ENCODE measurements at regions not wholly inside any gene's neighbourhood (a gene's known extent, or its start where the extent isn't known, plus 50 kb on each side); places are given as distances from the start of the nearest gene placed in this dataset.

DNA sequence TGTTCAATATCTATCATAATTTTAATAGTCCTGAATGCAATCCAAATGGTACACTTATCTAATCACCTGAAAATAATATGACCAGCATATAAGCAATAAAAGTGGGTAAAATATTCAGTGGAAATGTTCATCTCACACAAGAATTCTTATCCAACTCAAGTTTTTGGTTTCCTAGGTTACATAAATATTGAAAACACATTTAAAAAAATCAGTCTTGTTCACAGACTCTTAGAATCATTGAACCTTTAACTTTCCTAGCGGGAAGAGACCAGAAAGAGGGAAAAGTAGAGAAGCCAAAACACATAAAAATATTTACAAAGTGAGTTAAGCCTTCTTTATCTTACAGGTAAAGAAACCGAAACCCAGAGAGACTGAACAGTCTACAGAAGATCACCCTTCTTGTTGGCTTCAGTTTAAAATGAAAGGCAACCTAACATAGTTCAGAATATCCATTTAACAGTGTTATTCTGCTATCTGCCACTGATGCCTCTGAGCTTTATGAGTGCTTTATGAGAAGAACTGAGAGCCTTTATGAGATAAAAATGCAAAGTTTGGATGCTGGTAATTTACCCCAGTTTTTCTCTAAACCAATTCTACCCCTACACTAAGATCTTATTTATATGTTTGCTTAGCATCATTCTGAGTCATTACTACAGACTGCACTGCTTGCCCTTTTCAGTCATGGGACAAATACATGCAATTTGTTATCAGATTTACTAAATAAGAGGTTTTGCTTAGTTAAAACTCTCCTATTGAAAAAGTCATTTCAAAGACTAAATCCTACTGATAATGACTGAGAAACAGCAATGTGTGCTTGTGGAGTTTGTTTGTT, 453.3 kb upstream of the INTU start:
- Histone ChIP-seq H3K9ac (ENCODE audit: low read depth, low read length) (no peak overlapping the region), H3K4me3 (ENCODE audit: low read length) (no peak overlapping the region), H3K27me3 (ENCODE audit: insufficient read depth, low read length) (no peaks in the 10 kb centered on the region), H3K4me1 (ENCODE audit: insufficient read depth, low read length) (no peaks in the 10 kb centered on the region; the same call in 1 of the 2 replicates), H3K27ac (ENCODE audit: low read length) (no peak overlapping the region), H3K9me3 (ENCODE audit: insufficient read depth, low read depth, low read length) (peaks cover 11% of the 10 kb centered on the region), H3K36me3 (ENCODE audit: insufficient read depth, low read depth, low read length) (no peaks in the 10 kb centered on the region)

DNA sequence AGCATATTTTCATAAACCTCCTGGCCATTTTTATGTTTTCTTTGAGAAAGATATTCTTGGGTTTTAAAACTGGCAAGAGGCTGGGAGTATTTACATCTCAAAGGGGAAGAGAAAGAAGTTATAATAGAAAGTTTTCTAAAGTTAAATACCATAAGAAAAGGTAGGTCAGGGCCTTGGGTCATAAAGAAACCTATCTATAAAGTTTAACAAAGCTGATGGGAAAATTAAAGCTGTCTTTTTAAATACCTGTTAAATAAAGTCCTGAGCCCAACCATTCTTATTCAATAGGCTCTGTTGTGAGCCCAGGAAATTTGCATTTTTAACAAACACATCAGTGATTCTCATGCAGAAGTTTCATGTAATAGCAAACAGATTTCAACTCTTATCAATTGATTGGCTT, 451.8 kb upstream of the INTU start:
- Histone ChIP-seq H3K27me3 (ENCODE audit: insufficient read depth, low read length) (no peaks in the 10 kb centered on the region), H3K9ac (ENCODE audit: low read depth, low read length) (no peak overlapping the region), H3K36me3 (ENCODE audit: insufficient read depth, low read depth, low read length) (no peaks in the 10 kb centered on the region), H3K4me3 (ENCODE audit: low read length) (no peak overlapping the region), H3K9me3 (ENCODE audit: insufficient read depth, low read depth, low read length) (peaks cover 22% of the 10 kb centered on the region), H3K4me1 (ENCODE audit: insufficient read depth, low read length) (no peaks in the 10 kb centered on the region; the same call in 1 of the 2 replicates), H3K27ac (ENCODE audit: low read length) (no peak overlapping the region)

DNA sequence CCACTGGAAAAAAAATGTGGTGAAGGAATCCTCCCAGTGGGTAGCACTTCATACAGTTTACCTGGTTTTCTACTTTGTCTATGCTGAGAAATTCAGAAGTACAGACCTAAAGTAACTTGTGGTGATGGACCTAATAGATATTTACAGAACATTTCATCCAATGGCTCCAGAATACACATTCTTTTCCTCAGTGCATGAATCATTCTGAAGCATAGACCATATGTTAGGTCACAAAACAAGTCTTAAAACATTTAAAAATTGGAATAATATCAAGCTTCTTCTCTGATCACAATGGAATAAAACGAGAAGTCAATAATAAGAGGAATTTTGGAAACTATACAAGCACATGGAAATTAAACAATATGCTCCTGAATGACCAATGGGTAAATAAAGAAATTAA, 450.1 kb upstream of the INTU start:
- Histone ChIP-seq H3K27me3 (ENCODE audit: insufficient read depth, low read length) (no peaks in the 10 kb centered on the region), H3K9me3 (ENCODE audit: insufficient read depth, low read depth, low read length) (peaks cover 26% of the 10 kb centered on the region), H3K27ac (ENCODE audit: low read length) (no peak overlapping the region), H3K9ac (ENCODE audit: low read depth, low read length) (no peak overlapping the region), H3K4me3 (ENCODE audit: low read length) (no peak overlapping the region), H3K4me1 (ENCODE audit: insufficient read depth, low read length) (no peaks in the 10 kb centered on the region; the same call in 1 of the 2 replicates), H3K36me3 (ENCODE audit: insufficient read depth, low read depth, low read length) (no peaks in the 10 kb centered on the region)

DNA sequence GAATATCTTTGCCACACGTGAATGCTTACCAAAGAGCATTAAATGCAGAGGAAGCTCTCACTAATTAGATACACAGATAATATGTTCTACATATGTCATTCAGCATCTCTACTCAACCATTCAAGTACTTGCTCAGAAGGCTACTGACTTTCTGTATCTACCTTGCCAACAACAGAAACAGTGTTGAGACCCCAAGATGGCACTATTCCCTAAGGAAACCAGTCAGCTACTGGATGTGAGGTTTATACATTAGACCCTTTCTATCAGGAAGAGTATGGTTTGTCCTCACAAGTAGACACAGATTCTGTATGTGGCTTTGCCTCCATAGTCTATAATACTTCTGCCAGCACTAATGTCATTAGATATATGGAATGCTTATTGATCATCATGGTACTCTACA, 443.9 kb upstream of the INTU start:
- Histone ChIP-seq H3K36me3 (ENCODE audit: insufficient read depth, low read depth, low read length) (no peaks in the 10 kb centered on the region), H3K4me1 (ENCODE audit: insufficient read depth, low read length) (no peaks in the 10 kb centered on the region), H3K27me3 (ENCODE audit: insufficient read depth, low read length) (no peaks in the 10 kb centered on the region), H3K9me3 (ENCODE audit: insufficient read depth, low read depth, low read length) (peaks cover 19% of the 10 kb centered on the region), H3K27ac (ENCODE audit: low read length) (no peak overlapping the region), H3K4me3 (ENCODE audit: low read length) (no peak overlapping the region), H3K9ac (ENCODE audit: low read depth, low read length) (no peak overlapping the region)

DNA sequence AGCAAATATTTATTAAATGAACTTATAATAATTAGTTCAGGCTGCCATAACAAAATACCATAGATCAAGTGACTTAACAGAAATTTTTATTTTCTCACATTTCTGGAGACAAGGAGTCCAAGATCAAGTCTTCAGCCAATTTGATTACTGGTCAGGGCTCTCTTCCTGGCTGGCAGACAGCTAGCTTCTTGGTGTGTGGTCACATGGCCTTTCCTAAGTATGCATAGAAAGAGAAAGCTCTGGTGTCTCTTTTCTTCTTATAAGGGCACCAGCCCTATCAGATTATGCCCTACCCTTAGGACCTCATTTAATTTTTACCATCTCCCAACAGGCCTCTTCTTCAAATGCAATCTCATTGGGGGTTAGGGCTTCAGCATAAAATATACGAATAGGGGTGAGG, 438.5 kb upstream of the INTU start:
- H3K27me3 ChIP-seq (ENCODE audit: insufficient read depth, low read length): no peaks in the 10 kb centered on the region
- H3K36me3 ChIP-seq (ENCODE audit: insufficient read depth, low read depth, low read length): no peaks in the 10 kb centered on the region
- no peaks in the 10 kb centered on the region for H3K9me3 ChIP-seq (ENCODE audit: insufficient read depth, low read depth, low read length)
- H3K4me1 ChIP-seq (ENCODE audit: insufficient read depth, low read length): no peaks in the 10 kb centered on the region
- H3K9ac ChIP-seq (ENCODE audit: low read depth, low read length): no peak overlapping the region
- no peak overlapping the region for H3K4me3 ChIP-seq (ENCODE audit: low read length)
- H3K27ac ChIP-seq (ENCODE audit: low read length): no peak overlapping the region

DNA sequence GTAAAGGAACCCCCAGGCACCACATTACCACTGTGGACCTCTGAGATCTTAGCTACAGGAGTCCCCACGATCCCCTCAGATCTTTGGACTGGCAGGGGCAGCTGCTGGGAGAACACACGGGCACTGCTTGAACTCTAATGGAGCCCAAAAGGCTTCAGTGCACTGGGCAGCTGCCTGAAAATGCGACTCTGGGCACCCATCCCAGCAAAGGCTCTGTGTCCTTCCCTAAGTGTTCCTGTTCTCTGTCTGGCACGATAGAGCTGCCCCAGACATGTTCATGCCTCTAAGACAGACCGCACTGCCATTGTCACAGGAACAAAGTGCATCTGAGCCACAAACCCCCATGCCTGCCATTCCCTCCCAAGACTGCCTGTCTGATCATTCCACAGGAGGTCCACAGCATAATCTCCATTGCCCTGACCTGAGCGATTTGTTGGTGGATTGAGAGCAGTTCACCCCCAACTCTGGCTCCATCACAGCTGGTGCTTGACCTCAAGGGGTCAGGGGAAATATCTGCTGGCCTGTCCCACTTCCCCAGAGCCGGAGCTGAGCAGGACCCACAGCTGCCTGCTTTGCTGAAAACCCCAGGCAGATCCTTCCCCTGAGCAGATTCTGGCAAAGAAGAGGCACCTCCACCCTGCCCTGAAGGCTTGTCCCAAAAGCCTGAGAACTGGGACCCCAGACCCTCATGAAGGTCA, 436.0 kb upstream of the INTU start:
- Histone ChIP-seq H3K9ac (ENCODE audit: low read depth, low read length) (no peak overlapping the region), H3K27me3 (ENCODE audit: insufficient read depth, low read length) (no peaks in the 10 kb centered on the region), H3K4me3 (ENCODE audit: low read length) (no peak overlapping the region), H3K27ac (ENCODE audit: low read length) (no peak overlapping the region), H3K9me3 (ENCODE audit: insufficient read depth, low read depth, low read length) (no peaks in the 10 kb centered on the region), H3K4me1 (ENCODE audit: insufficient read depth, low read length) (no peaks in the 10 kb centered on the region), H3K36me3 (ENCODE audit: insufficient read depth, low read depth, low read length) (no peaks in the 10 kb centered on the region)

DNA sequence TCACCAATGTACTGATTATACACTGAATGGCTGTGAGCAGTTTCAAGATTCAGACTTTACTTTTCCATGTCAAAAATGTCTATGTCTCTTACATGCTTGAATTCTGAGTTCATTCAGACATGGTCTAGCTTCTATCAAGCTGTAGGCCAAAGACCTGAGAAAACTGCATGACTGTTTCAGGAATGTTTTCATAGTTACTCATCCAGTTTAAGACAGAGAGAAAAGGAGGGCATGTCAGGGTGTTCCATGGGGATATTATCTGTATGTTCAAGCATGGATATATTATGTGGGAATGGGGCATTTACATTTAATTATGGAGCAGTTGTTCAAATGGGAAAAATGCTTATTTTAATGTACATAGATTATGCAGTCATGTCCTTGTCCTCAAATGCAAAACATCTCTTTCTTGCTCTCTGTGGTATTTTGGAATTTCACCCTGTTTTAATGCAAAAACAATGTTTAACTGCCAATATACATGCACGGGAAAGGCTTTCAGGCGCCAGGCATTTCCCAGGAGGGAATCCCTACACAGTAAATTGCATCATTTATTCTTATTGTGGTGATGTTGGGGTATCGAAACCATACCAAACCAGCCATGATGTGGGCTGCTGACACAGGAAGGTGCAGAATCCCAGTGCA, 429.1 kb upstream of the INTU start:
- no peak overlapping the region for H3K27ac ChIP-seq (ENCODE audit: low read length)
- H3K36me3 ChIP-seq (ENCODE audit: insufficient read depth, low read depth, low read length): no peaks in the 10 kb centered on the region
- H3K4me1 ChIP-seq (ENCODE audit: insufficient read depth, low read length): peaks cover 5% of the 10 kb centered on the region; the same call in 1 of the 2 replicates
- H3K27me3 ChIP-seq (ENCODE audit: insufficient read depth, low read length): no peaks in the 10 kb centered on the region
- no peaks in the 10 kb centered on the region for H3K9me3 ChIP-seq (ENCODE audit: insufficient read depth, low read depth, low read length)
- no peak overlapping the region for H3K9ac ChIP-seq (ENCODE audit: low read depth, low read length)
- no peak overlapping the region for H3K4me3 ChIP-seq (ENCODE audit: low read length)

DNA sequence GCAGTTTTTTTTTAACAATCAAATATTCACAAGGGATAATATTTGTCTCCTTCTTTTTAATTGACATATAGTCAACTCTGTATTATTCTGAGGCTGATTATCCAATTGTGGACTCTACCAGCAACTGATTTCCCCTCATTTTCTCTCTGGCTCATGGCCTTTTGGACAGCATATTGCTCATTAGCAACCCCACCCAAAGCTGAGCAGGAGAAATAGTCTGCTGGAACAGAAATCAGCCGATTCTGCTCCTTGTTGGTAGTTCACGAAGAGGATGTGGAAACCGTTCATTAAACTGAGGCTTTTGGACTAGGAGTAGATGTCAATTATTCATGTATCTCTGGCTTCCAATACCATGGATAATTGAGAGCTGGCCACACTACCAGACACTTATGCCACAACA, 428.4 kb upstream of the INTU start:
- Histone ChIP-seq H3K27me3 (ENCODE audit: insufficient read depth, low read length) (no peaks in the 10 kb centered on the region), H3K4me1 (ENCODE audit: insufficient read depth, low read length) (peaks cover 5% of the 10 kb centered on the region; the same call in 1 of the 2 replicates), H3K4me3 (ENCODE audit: low read length) (no peak overlapping the region), H3K9ac (ENCODE audit: low read depth, low read length) (no peak overlapping the region), H3K27ac (ENCODE audit: low read length) (no peak overlapping the region), H3K9me3 (ENCODE audit: insufficient read depth, low read depth, low read length) (no peaks in the 10 kb centered on the region), H3K36me3 (ENCODE audit: insufficient read depth, low read depth, low read length) (no peaks in the 10 kb centered on the region)

DNA sequence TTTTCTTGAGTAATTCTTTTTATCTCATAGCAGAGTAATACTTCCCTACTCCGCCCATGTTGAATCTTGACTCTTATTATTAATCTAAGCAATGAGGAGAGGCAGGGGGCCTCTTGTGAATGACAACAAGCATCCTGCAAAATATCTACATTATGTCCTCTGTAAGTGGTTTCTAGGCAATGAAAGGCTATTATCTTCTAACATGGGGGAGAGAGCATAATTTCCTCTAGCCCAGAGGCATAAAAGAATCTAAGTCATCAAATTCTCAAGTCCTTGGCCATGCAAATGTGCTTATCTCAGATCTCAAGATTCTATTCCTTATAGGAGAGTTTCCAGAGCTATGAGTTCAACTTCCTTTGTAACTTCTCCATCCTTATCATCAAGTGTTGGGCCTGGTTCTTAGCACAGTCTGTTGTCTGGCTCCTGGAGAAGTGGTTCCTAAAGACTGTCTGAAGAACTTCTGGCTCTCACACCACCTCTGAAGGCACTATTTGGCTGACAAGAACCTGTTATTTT, 423.1 kb upstream of the INTU start:
- Histone ChIP-seq H3K9ac (ENCODE audit: low read depth, low read length) (no peak overlapping the region), H3K27ac (ENCODE audit: low read length) (no peak overlapping the region), H3K36me3 (ENCODE audit: insufficient read depth, low read depth, low read length) (no peaks in the 10 kb centered on the region), H3K4me3 (ENCODE audit: low read length) (no peak overlapping the region), H3K9me3 (ENCODE audit: insufficient read depth, low read depth, low read length) (no peaks in the 10 kb centered on the region), H3K4me1 (ENCODE audit: insufficient read depth, low read length) (no peaks in the 10 kb centered on the region; the same call in none of the 2 replicates), H3K27me3 (ENCODE audit: insufficient read depth, low read length) (no peaks in the 10 kb centered on the region)

DNA sequence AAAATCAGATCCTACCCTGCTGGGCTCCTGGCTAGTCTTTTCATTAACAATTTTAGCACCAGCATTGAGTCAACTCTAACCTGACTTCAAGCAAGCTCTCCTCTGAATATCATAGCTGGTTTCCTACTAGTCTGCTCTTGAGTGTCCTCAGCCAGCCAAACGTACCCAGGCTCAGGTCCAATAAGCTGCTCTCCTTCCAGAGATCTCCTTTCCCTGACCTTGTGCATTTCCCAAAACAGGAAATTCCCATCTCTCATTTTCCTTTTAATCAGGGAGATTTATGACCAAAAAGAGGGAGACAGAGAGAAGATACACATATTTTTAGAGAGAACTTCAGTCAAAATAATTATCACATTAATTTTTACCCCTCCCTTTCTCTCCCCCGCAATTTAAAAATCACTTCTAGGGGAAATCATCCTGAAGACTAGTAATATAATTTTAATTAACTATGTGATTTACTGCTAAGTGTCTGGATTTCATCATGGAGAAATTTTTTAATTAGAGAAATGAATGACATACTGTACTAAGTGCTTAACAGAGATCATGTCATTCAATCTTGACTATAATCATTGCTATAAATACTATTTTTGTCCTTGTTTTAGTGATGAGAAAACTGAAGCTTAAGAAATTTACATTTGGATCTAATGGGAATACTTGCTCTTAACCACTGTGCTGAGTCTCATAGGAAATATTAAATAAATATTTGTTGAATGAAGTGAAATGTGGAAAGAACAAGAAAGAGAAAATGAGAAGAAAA, 421.7 kb upstream of the INTU start:
- no peaks in the 10 kb centered on the region; the same call in none of the 2 replicates for H3K4me1 ChIP-seq (ENCODE audit: insufficient read depth, low read length)
- H3K27me3 ChIP-seq (ENCODE audit: insufficient read depth, low read length): no peaks in the 10 kb centered on the region
- H3K27ac ChIP-seq (ENCODE audit: low read length): no peak overlapping the region
- H3K4me3 ChIP-seq (ENCODE audit: low read length): no peak overlapping the region
- H3K9ac ChIP-seq (ENCODE audit: low read depth, low read length): no peak overlapping the region
- H3K36me3 ChIP-seq (ENCODE audit: insufficient read depth, low read depth, low read length): no peaks in the 10 kb centered on the region
- H3K9me3 ChIP-seq (ENCODE audit: insufficient read depth, low read depth, low read length): no peaks in the 10 kb centered on the region

All from iPS-20b (cell line).